Fibroblast of peridontal ligament (primary cell): ENCODE measurements at regions not wholly inside any gene's neighbourhood (a gene's known extent, or its start where the extent isn't known, plus 50 kb on each side); places are given as distances from the start of the nearest gene placed in this dataset.
A peak's percentile ranks its signal among the peaks of the same experiment; 100 is the strongest.

Source experiments
- DNase-seq: peaks from one replicate; pipeline ENCODE4 v3.0.0-alpha.2; 2010; ENCODE audit errors: extremely low read depth

GRCh38 chr12:127655691-127656090 lies 611.3 kb upstream of the TMEM132C start:
- DNase-seq = peak; percentile 12

GRCh38 chr12:127656266-127656665 lies 610.7 kb upstream of the TMEM132C start:
- no peak for DNase-seq

GRCh38 chr12:127657036-127657435 lies 609.9 kb upstream of the TMEM132C start:
- no peak for DNase-seq

GRCh38 chr12:127660961-127661360 lies 606.0 kb upstream of the TMEM132C start:
- no peak for DNase-seq

- no peak for DNase-seq
These were observed 603.3 kb upstream of the TMEM132C start for GRCh38 chr12:127663716-127664115.

- no peak for DNase-seq
These were observed 602.1 kb upstream of the TMEM132C start for GRCh38 chr12:127664901-127665300.

GRCh38 chr12:127667131-127667685 lies 599.8 kb upstream of the TMEM132C start:
- no peak for DNase-seq

- DNase-seq = no peak
These were observed 596.7 kb upstream of the TMEM132C start for GRCh38 chr12:127670294-127670693.

GRCh38 chr12:127670796-127671195 lies 596.2 kb upstream of the TMEM132C start:
- no peak for DNase-seq

- no peak for DNase-seq
These were observed 591.0 kb upstream of the TMEM132C start for GRCh38 chr12:127675936-127676335.

GRCh38 chr12:127677537-127678131 lies 589.3 kb upstream of the TMEM132C start:
- peak; percentile 90 for DNase-seq

GRCh38 chr12:127678945-127679344 lies 588.0 kb upstream of the TMEM132C start:
- DNase-seq = no peak

- peak; percentile 25 for DNase-seq
These were observed 586.5 kb upstream of the TMEM132C start for GRCh38 chr12:127680516-127680915.

GRCh38 chr12:127681151-127681754 lies 585.7 kb upstream of the TMEM132C start:
- DNase-seq = peak; percentile 20

GRCh38 chr12:127685491-127685890 lies 581.5 kb upstream of the TMEM132C start:
- DNase-seq = no peak

- DNase-seq = no peak
These were observed 581.0 kb upstream of the TMEM132C start for GRCh38 chr12:127685931-127686330.

- no peak for DNase-seq
These were observed 579.8 kb upstream of the TMEM132C start for GRCh38 chr12:127687181-127687580.

GRCh38 chr12:127688906-127689428 lies 578.0 kb upstream of the TMEM132C start:
- no peak for DNase-seq

- peak; percentile 21 for DNase-seq
These were observed 576.8 kb upstream of the TMEM132C start for GRCh38 chr12:127690161-127690560.

GRCh38 chr12:127696963-127697362 lies 570.0 kb upstream of the TMEM132C start:
- no peak for DNase-seq

GRCh38 chr12:127703026-127703425 lies 563.9 kb upstream of the TMEM132C start:
- no peak for DNase-seq

GRCh38 chr12:127711108-127711507 lies 555.9 kb upstream of the TMEM132C start:
- DNase-seq = no peak

- DNase-seq = no peak
These were observed 554.4 kb upstream of the TMEM132C start for GRCh38 chr12:127712561-127712960.
